OCI-M1 (cell line): ENCODE measurements at regions not wholly inside any gene's neighbourhood (a gene's known extent, or its start where the extent isn't known, plus 50 kb on each side); places are given as distances from the start of the nearest gene placed in this dataset.
"Not testable (repeated sequence)": the region's sequence is repeated elsewhere in the genome, so short reads cannot be mapped to it uniquely, and the experiment has no call there.

Experiments
- DNase-seq: peaks from one replicate; lab custom pipeline; 2025; lab: John Stamatoyannopoulos, UW

GRCh38 chr5:114054594-114054993 lies 307.3 kb upstream of the KCNN2 start:
- DNase-seq: no peak

DNA sequence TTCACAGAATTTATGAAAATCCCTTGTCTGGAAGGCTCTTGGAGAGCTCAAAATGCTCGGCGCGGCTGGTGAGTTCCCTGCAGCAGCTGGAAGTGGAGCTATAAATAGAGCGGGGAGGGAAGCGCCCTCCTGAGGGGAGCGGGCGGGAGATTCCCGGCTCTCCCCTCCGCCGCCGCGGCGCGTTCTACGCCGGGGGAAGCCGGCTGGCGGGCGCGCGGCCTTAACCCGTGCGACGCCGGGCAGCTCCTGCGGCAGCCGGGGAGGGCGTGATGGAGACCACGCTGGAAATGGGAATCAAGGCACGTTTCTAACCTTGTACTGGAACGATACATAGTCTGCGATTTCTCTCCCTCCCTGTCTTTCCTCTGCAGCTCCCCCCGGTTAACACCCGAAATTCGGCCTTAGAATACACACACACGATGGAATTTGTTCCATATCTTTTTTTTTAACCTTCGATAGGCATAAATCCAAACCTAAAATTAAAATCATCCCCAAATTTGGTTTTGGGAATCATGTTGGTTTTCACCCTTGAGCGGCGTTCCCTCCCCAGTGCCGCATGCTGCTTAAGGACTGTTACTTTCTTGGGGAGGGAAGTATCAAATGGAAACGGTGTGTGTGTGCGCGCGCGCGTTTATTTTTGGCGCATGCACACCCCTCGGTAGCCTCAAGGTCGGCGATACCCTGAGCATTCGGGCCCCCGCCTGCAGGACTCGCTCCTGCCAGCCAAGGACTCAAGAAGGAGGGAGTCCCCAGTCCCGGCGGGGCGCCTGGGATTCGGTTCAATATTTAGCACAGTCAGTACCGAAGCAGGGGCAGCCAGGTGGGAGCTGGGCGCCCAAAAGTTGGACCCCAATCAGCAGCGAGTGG lies 306.3 kb upstream of the KCNN2 start:
- no peak for DNase-seq

DNA sequence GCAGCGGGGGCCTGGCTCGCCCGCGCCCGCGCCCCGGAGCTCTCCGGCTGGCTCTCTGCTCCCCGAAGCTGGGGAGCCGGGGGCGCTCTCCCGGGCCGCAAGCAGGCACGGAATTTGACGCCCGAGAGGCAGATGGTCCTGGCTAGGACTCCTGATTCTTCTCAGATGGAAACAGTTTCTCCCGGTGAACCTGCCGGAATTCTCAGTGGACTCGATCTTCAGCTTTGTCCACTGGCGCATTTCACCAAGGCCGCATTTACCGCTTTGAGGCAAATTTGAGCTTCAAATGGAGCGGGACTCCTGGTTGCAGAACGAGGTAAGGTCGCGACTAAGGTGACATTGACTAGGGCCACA lies 305.7 kb upstream of the KCNN2 start:
- no peak for DNase-seq

- DNase-seq: no peak
Observed at GRCh38 chr5:114060866-114061265, 301.0 kb upstream of the KCNN2 start.

DNA sequence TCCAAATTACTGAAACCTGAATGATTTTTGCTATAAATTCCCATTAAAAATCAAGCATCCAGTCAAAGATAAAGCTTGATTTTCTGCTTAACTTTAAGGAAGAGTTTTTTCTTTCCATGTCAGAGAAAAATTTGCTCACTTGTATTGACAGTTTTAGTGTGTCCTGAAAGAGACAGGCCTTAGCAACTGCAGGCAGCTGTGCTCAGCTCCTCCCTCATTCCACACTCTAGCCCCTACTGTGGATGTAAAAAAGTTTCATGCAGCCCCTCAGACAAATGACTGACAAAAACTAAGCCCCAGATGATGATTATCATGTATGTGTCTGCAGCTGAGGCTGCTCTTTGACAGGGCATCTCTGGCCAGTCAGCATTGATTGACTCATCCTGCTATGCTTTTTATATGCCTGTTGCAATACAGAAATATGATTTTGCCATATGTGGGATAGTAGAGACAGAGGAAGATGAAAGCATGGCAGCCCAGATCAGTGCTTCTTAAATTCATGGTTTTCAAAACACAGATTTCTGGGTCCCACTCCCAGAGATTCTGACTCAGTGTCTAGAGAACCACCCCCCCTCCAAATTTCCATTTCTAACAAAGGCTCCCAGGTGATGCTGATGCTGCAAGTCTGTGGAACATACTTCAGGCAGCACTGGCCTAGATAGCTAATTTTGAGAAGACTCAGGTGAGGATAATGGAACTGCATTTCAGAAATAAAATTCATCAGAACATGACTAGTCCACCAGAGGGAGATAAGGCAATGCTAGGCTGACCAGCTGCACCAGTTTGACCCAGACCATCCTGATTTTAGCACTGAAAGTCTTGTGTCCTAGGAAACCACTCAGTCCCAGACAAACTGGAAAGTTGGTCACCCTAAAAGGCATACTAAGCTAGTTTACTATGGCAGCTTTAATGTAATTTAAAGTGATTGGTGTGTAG lies 298.7 kb upstream of the KCNN2 start:
- DNase-seq: no peak

- DNase-seq: no peak
Observed at GRCh38 chr5:114065912-114066311, 296.0 kb upstream of the KCNN2 start.

DNA sequence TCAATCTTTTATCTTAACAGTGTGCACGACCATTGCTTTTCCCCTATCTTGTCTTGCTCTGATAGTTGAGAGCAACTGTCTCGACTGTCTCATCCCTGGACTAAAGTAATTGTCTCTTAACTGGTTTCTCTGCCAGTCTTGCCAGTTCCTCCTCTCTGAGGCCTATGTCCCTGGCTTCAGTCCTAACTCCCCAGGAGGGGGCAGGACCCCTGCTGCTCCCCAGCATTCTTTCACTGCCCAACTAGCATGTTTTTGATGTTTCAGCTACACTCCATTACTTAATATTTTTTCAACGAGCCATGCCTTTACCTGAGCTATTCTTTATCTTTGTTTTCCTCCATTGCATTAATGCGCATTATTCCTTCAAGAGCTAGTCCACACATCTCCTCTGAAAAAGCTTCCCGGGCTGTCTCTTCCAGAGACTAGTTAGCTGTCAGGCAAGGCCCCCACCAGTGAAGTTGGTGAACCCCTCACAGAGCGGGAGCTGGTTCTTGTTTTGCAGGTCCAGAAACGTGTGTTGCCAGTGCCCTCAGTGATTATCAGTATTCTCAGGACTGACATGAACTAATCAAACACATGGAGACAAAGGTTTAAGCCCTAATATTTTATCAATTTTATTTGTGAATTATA lies 291.7 kb upstream of the KCNN2 start:
- no peak for DNase-seq

DNA sequence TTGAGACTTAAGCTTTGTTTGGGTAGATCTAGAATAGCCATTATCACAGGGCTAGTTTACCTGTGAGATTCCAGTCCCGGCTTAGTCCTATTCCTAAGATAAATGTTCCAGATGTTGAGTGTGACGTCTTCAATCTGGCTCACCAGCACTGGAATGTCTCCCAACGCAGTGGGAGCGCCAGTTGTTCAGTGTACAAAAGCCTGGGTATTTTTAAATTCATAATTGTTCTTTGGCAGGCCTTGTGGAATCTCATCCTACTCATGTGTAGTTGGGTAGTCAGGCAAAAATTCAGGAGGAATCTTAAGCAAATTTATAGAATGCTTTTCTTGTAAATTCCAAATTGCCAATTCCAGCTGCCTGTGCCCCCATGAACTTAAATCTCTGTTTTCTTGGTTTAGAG lies 272.6 kb upstream of the KCNN2 start:
- no peak for DNase-seq

GRCh38 chr5:114097570-114097969 lies 264.3 kb upstream of the KCNN2 start:
- no peak for DNase-seq

GRCh38 chr5:114099161-114099560 lies 262.7 kb upstream of the KCNN2 start:
- no peak for DNase-seq

GRCh38 chr5:114101153-114101552 lies 260.7 kb upstream of the KCNN2 start:
- DNase-seq: peak; percentile 8

DNA sequence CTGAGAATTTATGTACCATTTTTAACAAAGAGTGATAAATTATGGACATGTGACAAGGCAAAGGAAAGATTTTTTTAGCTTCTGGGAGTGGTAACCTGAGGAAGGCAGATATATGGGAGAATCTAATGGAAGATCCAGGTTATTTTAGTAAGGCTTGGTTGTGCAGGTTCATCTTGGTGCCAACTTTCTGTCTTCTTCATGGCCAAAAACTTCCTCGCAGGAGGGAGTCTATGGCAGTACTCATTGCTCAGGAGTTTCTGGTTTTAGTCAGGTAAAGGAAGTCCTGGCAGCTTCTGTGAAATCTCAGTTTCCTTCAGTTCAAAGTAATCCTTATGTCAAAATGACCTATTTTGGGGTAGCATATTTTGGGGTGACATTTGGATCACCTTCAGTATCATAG lies 248.3 kb upstream of the KCNN2 start:
- no peak for DNase-seq

DNA sequence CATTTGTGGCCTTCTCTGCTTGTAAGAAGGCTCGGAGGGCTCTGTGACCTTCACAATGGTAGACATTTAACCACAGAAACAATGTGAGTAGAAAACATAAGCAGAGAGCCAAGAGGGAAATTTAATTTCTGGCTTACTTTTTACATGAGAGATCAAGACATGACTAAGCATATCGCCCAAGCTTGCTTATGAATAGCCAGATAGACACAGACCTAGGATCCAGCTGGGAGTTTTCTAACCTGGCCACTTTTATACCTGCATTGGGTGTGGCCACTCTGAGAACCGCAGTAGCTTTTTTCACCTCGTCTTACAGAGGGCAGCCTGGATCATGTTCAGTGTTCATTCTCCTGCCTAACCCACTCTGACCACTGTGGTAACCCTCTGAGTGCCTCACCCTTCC lies 244.9 kb upstream of the KCNN2 start:
- no peak for DNase-seq

- DNase-seq: no peak
Observed at GRCh38 chr5:114118511-114118910, 243.4 kb upstream of the KCNN2 start.

DNA sequence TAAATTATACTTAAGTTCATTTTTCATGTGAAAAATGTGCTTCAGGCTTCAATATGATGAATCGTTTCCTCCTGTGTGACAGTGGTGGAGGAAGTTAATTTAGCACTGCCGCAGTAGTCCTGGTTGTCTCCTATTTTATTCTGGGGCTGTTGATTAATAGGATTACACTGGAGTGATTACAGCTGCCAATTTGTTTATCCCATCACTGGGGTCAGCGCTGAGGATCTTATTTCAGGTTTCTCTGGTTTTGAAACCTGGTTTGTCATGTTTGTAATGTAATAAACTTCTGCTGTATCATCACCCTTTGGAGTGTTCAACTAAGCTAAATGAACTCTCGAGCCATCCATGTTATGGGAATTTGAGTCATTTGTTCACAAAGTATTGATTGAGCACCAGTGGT lies 241.7 kb upstream of the KCNN2 start:
- DNase-seq: no peak

- no peak for DNase-seq
Observed at GRCh38 chr5:114122852-114123251, 239.0 kb upstream of the KCNN2 start.

DNA sequence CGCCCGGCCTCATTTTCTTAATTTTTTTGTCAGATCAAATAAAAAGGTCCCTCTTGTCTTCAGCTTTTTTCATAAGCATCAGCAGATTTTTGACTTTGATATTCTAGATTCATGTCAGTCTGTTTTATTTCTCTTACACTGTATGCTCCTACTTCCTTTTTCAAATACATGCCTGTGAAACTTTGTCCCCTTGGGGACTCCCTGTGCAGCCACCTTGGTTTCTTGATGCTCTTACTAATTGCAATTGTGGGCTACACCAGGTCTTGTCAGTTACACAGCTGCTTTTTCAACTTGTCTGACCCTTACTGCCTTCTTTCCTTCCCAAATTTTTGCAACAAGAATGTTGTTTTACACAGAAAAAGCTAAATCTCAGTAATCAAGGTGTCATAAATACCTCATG lies 238.2 kb upstream of the KCNN2 start:
- DNase-seq: no peak

GRCh38 chr5:114146398-114146797 lies 215.5 kb upstream of the KCNN2 start:
- DNase-seq: no peak

GRCh38 chr5:114148253-114148652 lies 213.6 kb upstream of the KCNN2 start:
- DNase-seq: no peak

DNA sequence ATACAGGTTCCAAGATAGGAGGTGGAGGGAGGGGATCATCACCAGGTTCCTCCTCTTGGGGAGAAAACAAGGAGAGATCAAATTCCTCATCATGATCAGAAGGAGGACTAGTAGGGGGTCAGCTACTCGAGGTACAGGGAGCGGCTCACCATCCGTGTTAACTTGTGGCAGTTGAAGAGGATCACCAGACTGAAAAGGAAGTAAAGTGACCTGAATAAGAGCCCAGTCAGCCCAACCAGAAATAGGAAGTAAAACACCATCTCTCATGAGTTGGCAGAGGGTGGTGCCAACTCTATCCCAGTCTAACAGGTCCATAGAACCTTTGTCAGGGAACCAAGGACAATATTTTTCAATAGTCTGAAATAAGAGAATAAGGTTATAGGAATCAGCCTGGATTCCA lies 213.1 kb upstream of the KCNN2 start:
- not testable (repeated sequence) for DNase-seq

- DNase-seq: no peak
Observed at GRCh38 chr5:114152656-114153360, 209.1 kb upstream of the KCNN2 start.

DNA sequence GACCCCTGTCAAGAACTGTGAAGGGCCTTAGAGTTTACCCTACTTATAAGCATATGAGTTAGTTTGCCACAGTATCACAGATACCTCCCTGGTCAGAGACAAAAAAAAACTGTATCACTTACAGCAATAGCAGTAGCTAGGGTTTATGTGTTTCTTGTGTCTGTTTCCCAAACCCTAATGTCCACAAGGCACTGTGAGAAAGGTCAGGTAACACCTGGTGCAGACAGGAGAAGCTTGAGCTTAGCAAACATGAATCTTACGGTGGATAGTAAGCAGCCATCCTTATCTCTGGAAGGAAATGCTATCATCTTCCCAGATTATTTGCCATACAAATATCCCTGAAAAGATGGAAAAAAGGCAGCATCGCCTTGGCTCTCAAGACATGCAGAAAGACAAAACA lies 208.5 kb upstream of the KCNN2 start:
- DNase-seq: no peak
